Choroid plexus epithelial cell (primary cell): ENCODE measurements at regions not wholly inside any gene's neighbourhood (a gene's known extent, or its start where the extent isn't known, plus 50 kb on each side); places are given as distances from the start of the nearest gene placed in this dataset.
A peak's percentile ranks its signal among the peaks of the same experiment; 100 is the strongest.

Source experiments
- DNase-seq: peaks from one replicate; pipeline ENCODE4 v3.0.0-alpha.2; 2010; ENCODE audit warnings: low read depth
- H3K4me3 ChIP-seq: 2 replicates; pipeline ENCODE4 v1.5.1; 2011; ENCODE audit warnings: low read depth, mild to moderate bottlenecking, control low read depth, low read length, moderate library complexity
- TF ChIP-seq, protein P1 (sequence below): conservative IDR thresholded peaks from 2 replicates; pipeline ENCODE4 v1.5.1; 2011; ENCODE audit warnings: low read depth, mild to moderate bottlenecking, control low read depth, inconsistent platforms, low read length, moderate library complexity

DNA sequence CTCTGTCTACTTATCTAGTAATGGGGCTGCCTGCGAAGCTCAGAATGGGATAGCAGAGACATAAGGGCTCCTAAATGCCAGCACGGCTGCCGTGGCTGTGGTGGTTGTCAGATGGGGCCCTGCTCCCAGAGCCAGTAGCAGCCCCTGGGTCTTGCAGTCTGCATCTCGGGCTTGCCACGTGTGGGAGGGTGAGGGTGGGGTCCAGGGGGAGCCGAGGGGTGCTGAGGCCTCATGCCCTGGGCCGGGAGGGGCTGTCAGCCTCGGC, 88.8 kb upstream of the GSE1 start:
- no peak for DNase-seq
- no peak overlapping the region for H3K4me3 ChIP-seq
- TF ChIP-seq, protein P1, sequence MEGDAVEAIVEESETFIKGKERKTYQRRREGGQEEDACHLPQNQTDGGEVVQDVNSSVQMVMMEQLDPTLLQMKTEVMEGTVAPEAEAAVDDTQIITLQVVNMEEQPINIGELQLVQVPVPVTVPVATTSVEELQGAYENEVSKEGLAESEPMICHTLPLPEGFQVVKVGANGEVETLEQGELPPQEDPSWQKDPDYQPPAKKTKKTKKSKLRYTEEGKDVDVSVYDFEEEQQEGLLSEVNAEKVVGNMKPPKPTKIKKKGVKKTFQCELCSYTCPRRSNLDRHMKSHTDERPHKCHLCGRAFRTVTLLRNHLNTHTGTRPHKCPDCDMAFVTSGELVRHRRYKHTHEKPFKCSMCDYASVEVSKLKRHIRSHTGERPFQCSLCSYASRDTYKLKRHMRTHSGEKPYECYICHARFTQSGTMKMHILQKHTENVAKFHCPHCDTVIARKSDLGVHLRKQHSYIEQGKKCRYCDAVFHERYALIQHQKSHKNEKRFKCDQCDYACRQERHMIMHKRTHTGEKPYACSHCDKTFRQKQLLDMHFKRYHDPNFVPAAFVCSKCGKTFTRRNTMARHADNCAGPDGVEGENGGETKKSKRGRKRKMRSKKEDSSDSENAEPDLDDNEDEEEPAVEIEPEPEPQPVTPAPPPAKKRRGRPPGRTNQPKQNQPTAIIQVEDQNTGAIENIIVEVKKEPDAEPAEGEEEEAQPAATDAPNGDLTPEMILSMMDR: no peak

DNA sequence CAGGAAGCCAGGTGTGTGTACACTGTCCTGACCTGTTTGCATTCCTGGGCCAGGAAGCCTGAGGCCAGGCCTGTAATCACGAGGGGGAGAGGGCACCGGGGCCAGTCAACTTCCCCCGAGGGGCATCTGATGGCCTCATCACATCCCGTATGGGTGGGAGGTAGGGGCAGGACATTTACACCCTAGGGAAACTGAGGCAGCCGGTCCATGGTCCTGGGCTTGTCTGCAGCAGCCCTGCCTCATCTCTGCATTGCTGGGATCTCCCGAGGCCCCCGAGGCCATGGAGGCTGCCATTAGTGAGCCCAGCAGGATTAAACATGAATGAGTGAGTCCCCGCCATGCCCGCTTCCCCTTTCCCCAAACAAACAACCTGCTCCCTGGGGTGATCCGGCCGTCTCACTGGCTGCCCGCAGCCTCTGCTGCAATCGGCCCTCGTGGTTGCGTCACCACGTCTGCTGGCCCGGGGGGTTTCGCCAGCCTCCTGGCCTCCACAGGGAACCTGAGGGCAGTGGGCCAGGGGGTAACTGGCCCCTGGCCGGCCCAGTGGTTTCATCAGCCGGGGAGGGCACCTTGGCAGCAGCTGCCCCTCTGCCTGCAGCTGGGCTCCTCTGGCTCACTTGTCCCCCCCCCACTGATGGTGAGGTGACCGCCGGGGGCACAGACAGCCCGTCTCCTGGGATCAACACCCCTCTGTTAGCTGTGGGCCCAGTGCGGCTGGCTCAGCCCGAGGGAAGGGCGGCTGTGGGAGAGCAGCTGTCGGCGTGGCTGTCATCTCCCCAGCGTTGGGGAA, 88.3 kb upstream of the GSE1 start:
- peak; percentile 61 for DNase-seq
- H3K4me3 ChIP-seq: no peak overlapping the region
- TF ChIP-seq, protein P1: no peak

DNA sequence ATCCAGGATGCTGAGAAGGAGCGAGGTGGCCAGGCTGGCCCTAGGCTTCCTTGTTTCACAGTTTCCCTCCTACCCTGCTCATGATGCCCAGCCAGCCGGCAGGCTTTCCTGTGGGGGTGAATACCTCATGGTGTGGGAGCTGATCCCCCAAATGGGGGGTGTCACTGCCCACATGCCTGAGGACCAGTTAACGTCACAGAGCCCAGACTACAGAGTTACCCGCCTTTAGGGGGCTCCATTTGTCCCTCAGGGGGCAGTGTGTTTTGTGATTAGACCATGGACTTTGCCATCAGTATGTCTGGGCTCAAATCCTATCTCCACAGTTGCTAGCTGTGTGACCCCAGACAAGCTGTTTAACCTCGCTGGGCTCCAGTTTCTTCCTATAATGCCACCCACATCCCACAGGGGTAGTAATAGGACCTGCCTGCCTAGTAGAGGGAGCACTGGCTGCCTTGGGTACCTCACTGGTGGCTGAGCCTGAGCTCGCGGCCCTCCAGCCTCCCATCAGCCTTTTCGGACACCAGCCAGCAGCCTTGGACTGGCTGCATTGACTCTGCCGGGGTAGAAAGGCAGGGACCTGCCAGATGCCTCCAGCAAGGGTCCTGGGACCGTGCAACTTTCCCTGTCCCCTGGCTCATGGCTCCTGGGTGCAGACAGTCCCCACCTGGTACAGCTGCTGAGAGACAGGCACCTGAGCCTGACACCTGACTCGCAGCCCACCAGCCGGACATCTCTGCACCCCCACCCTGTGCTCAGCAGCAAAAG, 87.5 kb upstream of the GSE1 start:
- no peak overlapping the region for H3K4me3 ChIP-seq
- TF ChIP-seq, protein P1: no peak
- DNase-seq: no peak

DNA sequence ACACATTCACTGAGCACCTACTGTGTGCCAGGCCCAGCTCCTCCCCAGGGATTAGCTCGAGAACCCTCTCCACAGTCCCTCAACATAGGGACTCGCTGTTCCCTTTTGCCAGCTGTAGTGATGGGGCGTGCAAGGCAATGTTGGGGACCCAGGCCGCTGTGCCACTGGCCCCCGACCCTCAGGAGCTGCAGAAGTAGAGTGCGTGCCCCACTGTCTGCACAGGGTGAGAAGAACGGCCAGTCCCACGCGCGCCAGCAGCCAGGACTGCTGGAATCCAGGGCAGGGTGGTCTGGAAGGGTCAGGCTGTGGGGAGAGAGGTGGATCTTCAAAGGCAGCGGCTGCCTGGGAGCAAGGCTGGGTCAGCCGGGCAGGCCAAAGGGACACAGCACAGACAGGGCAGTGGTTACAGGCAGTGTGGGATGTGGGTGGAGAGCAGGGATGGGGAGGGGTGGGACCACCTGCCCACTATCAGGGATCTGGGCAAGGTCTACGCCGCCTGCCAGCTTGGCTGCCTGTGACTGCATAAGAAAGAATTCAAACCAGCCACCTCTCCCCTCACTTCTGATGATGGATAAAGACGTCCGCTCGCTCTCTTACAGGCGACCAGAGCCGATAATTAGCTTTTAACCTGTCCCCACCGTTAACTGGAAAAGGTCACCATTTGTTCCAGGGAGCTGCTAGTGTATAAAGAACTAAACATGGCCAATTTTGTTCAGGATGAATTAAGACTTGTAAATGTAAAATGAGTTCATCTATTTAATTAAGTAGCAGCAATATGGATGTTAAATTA, 86.7 kb upstream of the GSE1 start:
- H3K4me3 ChIP-seq: no peak overlapping the region
- DNase-seq: no peak
- TF ChIP-seq, protein P1: no peak

DNA sequence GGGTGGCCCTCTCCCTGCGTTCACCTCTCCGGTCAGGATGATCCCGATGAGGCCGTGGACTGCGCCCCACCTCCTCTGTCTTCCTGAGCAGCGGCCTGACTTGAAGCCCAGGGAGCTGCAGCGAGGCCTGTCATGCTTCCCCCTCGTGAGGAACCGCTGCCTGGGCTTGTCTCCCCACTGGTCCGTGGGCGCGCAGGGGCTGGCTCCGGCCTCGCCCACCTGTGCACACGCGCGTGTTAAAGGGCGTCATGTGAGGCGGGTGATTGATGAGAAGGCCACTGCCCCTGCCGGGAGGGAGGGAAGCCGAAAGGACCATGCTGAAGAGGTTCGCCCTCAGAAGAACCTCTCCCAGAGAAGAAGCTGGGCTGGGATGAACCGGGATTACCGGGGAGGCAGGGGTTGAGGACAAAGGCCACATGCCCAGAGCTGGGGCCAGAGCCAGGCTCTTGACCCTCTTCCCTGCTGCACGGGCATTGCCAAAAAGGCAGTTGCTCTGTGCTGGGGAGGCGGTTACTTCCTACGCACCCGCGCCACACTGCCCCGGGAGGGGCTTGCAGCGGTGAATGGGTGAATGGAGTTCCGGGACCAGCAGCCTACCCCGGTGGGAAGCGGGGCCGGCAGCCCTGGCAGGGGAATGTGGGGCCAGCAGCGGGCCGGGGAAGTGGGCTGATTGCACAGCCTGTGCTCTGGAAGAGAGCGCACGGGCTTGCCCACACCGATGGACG, 85.9 kb upstream of the GSE1 start:
- H3K4me3 ChIP-seq: no peak overlapping the region
- DNase-seq: no peak
- TF ChIP-seq, protein P1: no peak

DNA sequence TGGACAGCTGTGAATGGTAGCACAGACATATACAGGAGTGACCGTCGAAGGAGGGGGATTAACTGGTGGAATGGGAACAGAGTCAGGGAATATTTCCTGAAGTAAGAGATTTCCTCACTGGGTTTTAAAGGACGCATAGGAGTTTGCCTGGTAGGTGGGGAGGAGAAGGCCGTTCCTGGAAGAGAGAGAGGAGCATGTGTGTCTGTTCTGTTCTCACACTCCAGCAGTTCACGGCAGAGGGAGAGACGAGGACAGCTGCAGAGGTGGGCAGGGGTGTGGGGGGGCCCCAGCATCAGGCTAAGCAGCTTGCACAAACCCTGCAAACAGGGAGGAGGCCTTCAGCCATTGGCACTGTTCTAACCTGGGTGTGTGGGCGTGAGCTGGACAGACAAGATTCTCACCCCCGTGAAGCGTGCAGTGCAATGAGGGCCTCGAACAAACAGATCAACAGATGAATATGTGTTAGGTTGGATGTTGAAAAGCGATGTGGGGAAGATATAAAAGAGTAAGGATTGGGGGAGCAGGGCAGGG, 85.3 kb upstream of the GSE1 start:
- DNase-seq: no peak
- no peak overlapping the region for H3K4me3 ChIP-seq
- TF ChIP-seq, protein P1: no peak
